ENCODE measurements at regions not wholly inside any gene's neighbourhood (a gene's known extent, or its start where the extent isn't known, plus 50 kb on each side); places are given as distances from the start of the nearest gene placed in this dataset.
"Not testable (repeated sequence)": the region's sequence is repeated elsewhere in the genome, so short reads cannot be mapped to it uniquely, and the experiment has no call there.

- Histone ChIP-seq H3K9ac (ENCODE audit: control insufficient read depth, extremely low read depth, insufficient read depth, low read length) (no peak overlapping the region), H3K79me2 (ENCODE audit: control insufficient read depth, insufficient read depth, low read length) (no peaks in the 10 kb centered on the region), H3K27me3 (ENCODE audit: control insufficient read depth, extremely low read depth, insufficient read depth, low read length) (no peaks in the 10 kb centered on the region), H3K4me1 (ENCODE audit: control insufficient read depth, extremely low read depth, insufficient read depth, low read length) (no peaks in the 10 kb centered on the region), H3K9me3 (ENCODE audit: control insufficient read depth, low read depth, low read length) (peaks cover 33% of the 10 kb centered on the region), H3K4me3 (ENCODE audit: control insufficient read depth in 2 of 3, extremely low read depth in 1 of 3, insufficient read depth in 2 of 3, low read depth in 1 of 3, low read length in 3 of 3) (no peak overlapping the region), H3K4me2 (ENCODE audit: control insufficient read depth, extremely low read depth, insufficient read depth, low read depth, low read length) (no peak overlapping the region), H3K27ac (ENCODE audit: control insufficient read depth, insufficient read depth, low read length) (no peak overlapping the region), H4K20me1 (ENCODE audit: control insufficient read depth, extremely low read depth, insufficient read depth, low read length) (no peaks in the 10 kb centered on the region), H3K36me3 (ENCODE audit: control insufficient read depth in 2 of 2, extremely low read depth in 1 of 2, insufficient read depth in 2 of 2, low read length in 2 of 2) (no peaks in the 10 kb centered on the region), H3K9me1 (ENCODE audit: control insufficient read depth, extremely low read depth, insufficient read depth, low read length) (no peaks in the 10 kb centered on the region), H2AFZ (ENCODE audit: control insufficient read depth, low read length) (no peak overlapping the region)
- FAIRE-seq, result no peak
- dilution Hi-C loops (cut with MboI; ENCODE audit: extremely low pct_ligation_motif_present, low sequenced_read_pairs), result no loop called here
- TF ChIP-seq EZH2 (IDR thresholded peaks at IDR 0.05; ENCODE audit: low read length), result no peak
- no peak for TF ChIP-seq CTCF (optimal IDR thresholded peaks at IDR 0.05 in 1 of 3, IDR thresholded peaks at IDR 0.05 in 1 of 3, conservative IDR thresholded peaks at IDR 0.05 in 1 of 3; ENCODE audit: extremely low read depth in 1 of 3, insufficient read depth in 2 of 3, low read length in 3 of 3)
- no peak for DNase-seq (ENCODE audit: low read depth, low spot score)
These were observed 187.4 kb downstream of the OR4M2 start for GRCh38 chr15:22267761-22268160.

- dilution Hi-C loops (cut with MboI; ENCODE audit: extremely low pct_ligation_motif_present, low sequenced_read_pairs); H3K27ac ChIP-seq (ENCODE audit: control insufficient read depth, insufficient read depth, low read length); H3K4me2 ChIP-seq (ENCODE audit: control insufficient read depth, extremely low read depth, insufficient read depth, low read depth, low read length); H2AFZ ChIP-seq (ENCODE audit: control insufficient read depth, low read length); DNase-seq (ENCODE audit: low read depth, low spot score); H3K4me3 ChIP-seq (ENCODE audit: control insufficient read depth in 2 of 3, extremely low read depth in 1 of 3, insufficient read depth in 2 of 3, low read depth in 1 of 3, low read length in 3 of 3); H3K36me3 ChIP-seq (ENCODE audit: control insufficient read depth in 2 of 2, extremely low read depth in 1 of 2, insufficient read depth in 2 of 2, low read length in 2 of 2); H3K79me2 ChIP-seq (ENCODE audit: control insufficient read depth, insufficient read depth, low read length); FAIRE-seq; H4K20me1 ChIP-seq (ENCODE audit: control insufficient read depth, extremely low read depth, insufficient read depth, low read length); H3K4me1 ChIP-seq (ENCODE audit: control insufficient read depth, extremely low read depth, insufficient read depth, low read length); H3K9ac ChIP-seq (ENCODE audit: control insufficient read depth, extremely low read depth, insufficient read depth, low read length); H3K27me3 ChIP-seq (ENCODE audit: control insufficient read depth, extremely low read depth, insufficient read depth, low read length); H3K9me1 ChIP-seq (ENCODE audit: control insufficient read depth, extremely low read depth, insufficient read depth, low read length): not testable (repeated sequence)
- H3K9me3 ChIP-seq (ENCODE audit: control insufficient read depth, low read depth, low read length), result peaks cover 35% of the 10 kb centered on the region
These were observed 187.9 kb downstream of the OR4M2 start for GRCh38 chr15:22268201-22268600.

- peaks cover 35% of the 10 kb centered on the region for H3K9me3 ChIP-seq (ENCODE audit: control insufficient read depth, low read depth, low read length)
These were observed 188.3 kb downstream of the OR4M2 start for GRCh38 chr15:22268654-22269053.

DNA sequence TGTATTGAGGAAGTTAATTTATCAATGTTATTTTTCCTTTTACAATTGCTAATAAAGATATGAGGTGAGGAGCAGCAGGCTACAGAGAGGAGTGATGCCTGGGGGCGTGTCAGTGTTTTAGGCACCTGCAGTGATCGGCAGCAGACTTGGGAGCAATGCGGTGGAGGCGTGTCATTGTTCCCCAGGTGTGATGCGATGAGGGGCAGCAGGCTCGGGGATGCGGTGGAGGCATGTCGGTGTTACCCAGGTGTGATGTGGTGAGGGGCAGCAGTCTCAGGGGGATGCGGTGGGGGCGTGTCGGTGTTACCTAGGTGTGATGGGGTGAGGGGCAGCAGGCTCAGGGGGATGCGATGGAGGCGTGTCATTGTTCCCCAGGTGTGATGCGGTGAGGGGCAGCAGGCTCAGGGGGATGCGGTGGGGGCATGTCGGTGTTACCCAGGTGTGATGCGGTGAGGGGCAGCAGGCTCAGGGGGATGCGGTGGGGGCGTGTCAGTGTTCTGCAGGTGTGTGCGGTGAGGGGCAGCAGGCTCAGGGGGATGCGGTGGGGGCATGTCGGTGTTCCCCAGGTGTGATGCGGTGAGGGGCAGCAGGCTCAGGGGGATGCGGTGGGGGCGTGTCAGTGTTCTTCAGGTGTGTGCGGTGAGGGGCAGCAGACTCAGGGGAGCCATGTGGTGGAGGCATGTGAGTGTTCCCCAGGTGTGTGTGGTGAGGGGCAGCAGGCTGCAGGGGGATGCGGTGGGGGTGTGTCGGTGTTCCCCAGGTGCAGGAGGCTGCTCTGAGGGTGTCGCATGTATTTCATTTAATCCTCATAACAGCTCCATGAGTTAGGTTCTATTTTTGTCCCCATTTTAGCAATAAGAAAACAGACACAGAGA is 186.2 kb upstream of the GOLGA6L22 start:
- H3K4me3 ChIP-seq (ENCODE audit: control insufficient read depth in 2 of 3, extremely low read depth in 1 of 3, insufficient read depth in 2 of 3, low read depth in 1 of 3, low read length in 3 of 3); H3K79me2 ChIP-seq (ENCODE audit: control insufficient read depth, insufficient read depth, low read length); H3K9ac ChIP-seq (ENCODE audit: control insufficient read depth, extremely low read depth, insufficient read depth, low read length): not testable (repeated sequence)

More at GRCh38 chr15:22268654-22269053, 188.3 kb downstream of the OR4M2 start:
- H3K4me1 ChIP-seq (ENCODE audit: control insufficient read depth, extremely low read depth, insufficient read depth, low read length); H3K9ac ChIP-seq (ENCODE audit: control insufficient read depth, extremely low read depth, insufficient read depth, low read length); H2AFZ ChIP-seq (ENCODE audit: control insufficient read depth, low read length); H3K4me2 ChIP-seq (ENCODE audit: control insufficient read depth, extremely low read depth, insufficient read depth, low read depth, low read length); H4K20me1 ChIP-seq (ENCODE audit: control insufficient read depth, extremely low read depth, insufficient read depth, low read length); H3K27ac ChIP-seq (ENCODE audit: control insufficient read depth, insufficient read depth, low read length); H3K27me3 ChIP-seq (ENCODE audit: control insufficient read depth, extremely low read depth, insufficient read depth, low read length); H3K36me3 ChIP-seq (ENCODE audit: control insufficient read depth in 2 of 2, extremely low read depth in 1 of 2, insufficient read depth in 2 of 2, low read length in 2 of 2); H3K79me2 ChIP-seq (ENCODE audit: control insufficient read depth, insufficient read depth, low read length); H3K4me3 ChIP-seq (ENCODE audit: control insufficient read depth in 2 of 3, extremely low read depth in 1 of 3, insufficient read depth in 2 of 3, low read depth in 1 of 3, low read length in 3 of 3); H3K9me1 ChIP-seq (ENCODE audit: control insufficient read depth, extremely low read depth, insufficient read depth, low read length); dilution Hi-C loops (cut with MboI; ENCODE audit: extremely low pct_ligation_motif_present, low sequenced_read_pairs); FAIRE-seq; DNase-seq (ENCODE audit: low read depth, low spot score): not testable (repeated sequence)

More for the DNA sequence above, 186.2 kb upstream of the GOLGA6L22 start:
- H3K27me3 ChIP-seq (ENCODE audit: control insufficient read depth, extremely low read depth, insufficient read depth, low read length); H3K36me3 ChIP-seq (ENCODE audit: control insufficient read depth in 2 of 2, extremely low read depth in 1 of 2, insufficient read depth in 2 of 2, low read length in 2 of 2); H3K4me2 ChIP-seq (ENCODE audit: control insufficient read depth, extremely low read depth, insufficient read depth, low read depth, low read length); H3K4me1 ChIP-seq (ENCODE audit: control insufficient read depth, extremely low read depth, insufficient read depth, low read length); H2AFZ ChIP-seq (ENCODE audit: control insufficient read depth, low read length); H4K20me1 ChIP-seq (ENCODE audit: control insufficient read depth, extremely low read depth, insufficient read depth, low read length); H3K9me1 ChIP-seq (ENCODE audit: control insufficient read depth, extremely low read depth, insufficient read depth, low read length); FAIRE-seq; H3K27ac ChIP-seq (ENCODE audit: control insufficient read depth, insufficient read depth, low read length); dilution Hi-C loops (cut with MboI; ENCODE audit: extremely low pct_ligation_motif_present, low sequenced_read_pairs); DNase-seq (ENCODE audit: low read depth, low spot score): not testable (repeated sequence)
- H3K9me3 ChIP-seq (ENCODE audit: control insufficient read depth, low read depth, low read length), result peaks cover 35% of the 10 kb centered on the region
